ENCODE measurements at regions not wholly inside any gene's neighbourhood (a gene's known extent, or its start where the extent isn't known, plus 50 kb on each side); places are given as distances from the start of the nearest gene placed in this dataset.

DNA sequence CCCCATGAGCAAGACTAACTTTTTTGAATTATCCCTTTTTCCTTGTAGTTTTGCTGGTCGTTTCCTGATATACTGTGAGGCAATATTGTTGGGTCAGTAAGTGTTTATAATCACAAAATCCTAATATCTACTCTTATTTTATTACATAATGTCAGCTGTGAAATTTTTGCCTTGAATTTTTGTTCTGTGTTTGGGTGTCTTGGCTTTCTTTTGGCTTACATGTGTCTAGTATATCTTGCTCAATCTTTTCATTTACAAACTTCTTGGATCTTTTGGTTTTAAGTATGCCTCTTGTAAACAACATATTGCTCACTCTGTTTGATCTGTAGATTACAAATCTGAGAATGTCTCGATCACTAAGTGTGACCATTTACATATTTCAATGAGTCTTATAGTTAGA is 330.3 kb upstream of the ARGLU1 start:
- TF ChIP-seq, protein P1, sequence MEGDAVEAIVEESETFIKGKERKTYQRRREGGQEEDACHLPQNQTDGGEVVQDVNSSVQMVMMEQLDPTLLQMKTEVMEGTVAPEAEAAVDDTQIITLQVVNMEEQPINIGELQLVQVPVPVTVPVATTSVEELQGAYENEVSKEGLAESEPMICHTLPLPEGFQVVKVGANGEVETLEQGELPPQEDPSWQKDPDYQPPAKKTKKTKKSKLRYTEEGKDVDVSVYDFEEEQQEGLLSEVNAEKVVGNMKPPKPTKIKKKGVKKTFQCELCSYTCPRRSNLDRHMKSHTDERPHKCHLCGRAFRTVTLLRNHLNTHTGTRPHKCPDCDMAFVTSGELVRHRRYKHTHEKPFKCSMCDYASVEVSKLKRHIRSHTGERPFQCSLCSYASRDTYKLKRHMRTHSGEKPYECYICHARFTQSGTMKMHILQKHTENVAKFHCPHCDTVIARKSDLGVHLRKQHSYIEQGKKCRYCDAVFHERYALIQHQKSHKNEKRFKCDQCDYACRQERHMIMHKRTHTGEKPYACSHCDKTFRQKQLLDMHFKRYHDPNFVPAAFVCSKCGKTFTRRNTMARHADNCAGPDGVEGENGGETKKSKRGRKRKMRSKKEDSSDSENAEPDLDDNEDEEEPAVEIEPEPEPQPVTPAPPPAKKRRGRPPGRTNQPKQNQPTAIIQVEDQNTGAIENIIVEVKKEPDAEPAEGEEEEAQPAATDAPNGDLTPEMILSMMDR (IDR thresholded peaks at IDR 0.05; ENCODE audit: unreplicated experiment), result no peak
- no peaks in the 10 kb centered on the region for H3K9me3 Mint-ChIP-seq (ENCODE audit: unreplicated experiment)
- ChIA-PET POLR2A (no interaction called here), CTCF (no interaction called here)
- H3K4me1 Mint-ChIP-seq (ENCODE audit: insufficient read depth, unreplicated experiment), result no peaks in the 10 kb centered on the region
- H3K36me3 Mint-ChIP-seq (ENCODE audit: insufficient read depth, unreplicated experiment), result no peaks in the 10 kb centered on the region
- BruUV-seq (replicated peaks), result no TSS peak
- H3K4me3 Mint-ChIP-seq (ENCODE audit: unreplicated experiment), result no peak overlapping the region
- intact Hi-C loops (cut with micrococcal nuclease), result no loop called here
- no peaks in the 10 kb centered on the region for H3K27me3 Mint-ChIP-seq (ENCODE audit: insufficient read depth, unreplicated experiment)
- no peak overlapping the region for H3K27ac Mint-ChIP-seq (ENCODE audit: low read depth, unreplicated experiment)
- DNase-seq (ENCODE audit: unreplicated experiment), result no peak

DNA sequence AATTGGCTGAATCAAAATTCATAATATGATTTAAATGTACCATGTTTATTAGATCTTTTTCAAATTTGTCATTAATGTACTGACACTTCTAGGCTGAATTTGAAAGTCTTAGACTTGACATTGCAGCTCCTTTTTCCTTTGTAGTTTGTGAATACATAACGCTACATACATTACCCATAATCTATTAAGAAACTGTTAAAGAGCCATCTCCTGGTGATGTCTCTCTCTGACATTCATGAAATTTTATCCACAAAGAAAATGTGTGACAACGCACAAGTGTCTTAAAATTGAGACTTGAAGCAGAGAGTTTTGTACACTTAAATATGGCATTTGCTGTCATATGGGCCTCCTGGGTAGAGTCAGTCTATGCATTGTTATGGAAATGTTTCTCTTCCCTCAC is 320.2 kb upstream of the ARGLU1 start:
- Mint-ChIP-seq H3K27ac (ENCODE audit: low read depth, unreplicated experiment) (no peak overlapping the region), H3K4me1 (ENCODE audit: insufficient read depth, unreplicated experiment) (no peaks in the 10 kb centered on the region), H3K27me3 (ENCODE audit: insufficient read depth, unreplicated experiment) (no peaks in the 10 kb centered on the region), H3K9me3 (ENCODE audit: unreplicated experiment) (peaks cover 7% of the 10 kb centered on the region), H3K36me3 (ENCODE audit: insufficient read depth, unreplicated experiment) (no peaks in the 10 kb centered on the region), H3K4me3 (ENCODE audit: unreplicated experiment) (no peak overlapping the region)
- DNase-seq (ENCODE audit: unreplicated experiment), result no peak
- intact Hi-C loops (cut with micrococcal nuclease), result no loop called here
- no TSS peak for BruUV-seq (replicated peaks)
- POLR2A ChIA-PET, result interaction anchor here (1.1 kb wide), 1 partner anchor 320 kb away, joined by 3 read pairs; the partner anchor contains the start of gene ARGLU1
- CTCF ChIA-PET, result no interaction called here
- TF ChIP-seq, protein P1 (IDR thresholded peaks at IDR 0.05; ENCODE audit: unreplicated experiment), result no peak

DNA sequence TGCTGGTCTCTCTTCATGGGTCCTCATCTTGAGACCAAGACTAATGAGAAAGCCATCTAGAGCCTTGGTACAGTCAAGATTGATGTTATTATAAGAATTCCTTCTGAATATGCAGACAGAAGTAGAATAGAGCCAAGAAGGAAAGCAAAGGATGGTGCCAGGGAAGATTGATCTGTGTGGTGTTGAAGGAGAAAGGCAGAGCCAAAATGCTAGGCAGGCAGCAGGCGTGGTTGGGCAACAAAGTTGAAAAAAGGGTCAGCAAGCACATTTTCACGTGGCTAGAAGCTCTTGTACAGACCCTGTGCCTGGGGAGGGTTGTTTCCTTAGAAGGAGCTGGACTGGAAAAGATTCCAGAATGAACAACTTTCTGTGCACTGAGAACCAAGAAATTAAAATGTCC is 319.7 kb upstream of the ARGLU1 start:
- Mint-ChIP-seq H3K27me3 (ENCODE audit: insufficient read depth, unreplicated experiment) (no peaks in the 10 kb centered on the region), H3K27ac (ENCODE audit: low read depth, unreplicated experiment) (no peak overlapping the region), H3K36me3 (ENCODE audit: insufficient read depth, unreplicated experiment) (no peaks in the 10 kb centered on the region), H3K9me3 (ENCODE audit: unreplicated experiment) (peaks cover 7% of the 10 kb centered on the region), H3K4me1 (ENCODE audit: insufficient read depth, unreplicated experiment) (no peaks in the 10 kb centered on the region), H3K4me3 (ENCODE audit: unreplicated experiment) (no peak overlapping the region)
- ChIA-PET CTCF (no interaction called here), POLR2A (interaction anchor here (1.1 kb wide), 1 partner anchor 320 kb away, joined by 3 read pairs; the partner anchor contains the start of gene ARGLU1)
- BruUV-seq (replicated peaks), result no TSS peak
- intact Hi-C loops (cut with micrococcal nuclease), result no loop called here
- no peak for DNase-seq (ENCODE audit: unreplicated experiment)
- TF ChIP-seq, protein P1 (IDR thresholded peaks at IDR 0.05; ENCODE audit: unreplicated experiment), result no peak

DNA sequence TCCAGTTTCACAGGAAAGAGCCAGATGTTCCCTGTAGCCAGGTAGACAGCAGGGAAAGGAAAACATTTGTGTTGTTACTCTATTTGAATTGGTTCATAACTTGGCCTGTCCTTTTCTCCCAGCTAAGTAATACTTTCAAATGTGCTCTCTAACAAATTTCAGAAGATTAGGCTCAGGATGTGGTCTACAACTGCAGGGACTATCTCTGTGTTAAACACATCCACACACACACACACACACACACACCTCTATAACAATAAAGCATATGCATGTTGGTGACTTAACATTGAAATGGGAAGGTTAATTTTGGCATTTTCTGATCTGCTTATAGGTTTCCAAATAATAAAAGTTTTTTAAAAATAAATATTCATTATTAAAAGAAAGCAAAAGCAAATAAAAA is 316.0 kb upstream of the ARGLU1 start:
- DNase-seq (ENCODE audit: unreplicated experiment), result no peak
- ChIA-PET CTCF (no interaction called here), POLR2A (no interaction called here)
- intact Hi-C loops (cut with micrococcal nuclease), result no loop called here
- TF ChIP-seq, protein P1 (IDR thresholded peaks at IDR 0.05; ENCODE audit: unreplicated experiment), result no peak
- Mint-ChIP-seq H3K27ac (ENCODE audit: low read depth, unreplicated experiment) (no peak overlapping the region), H3K36me3 (ENCODE audit: insufficient read depth, unreplicated experiment) (no peaks in the 10 kb centered on the region), H3K4me1 (ENCODE audit: insufficient read depth, unreplicated experiment) (no peaks in the 10 kb centered on the region), H3K27me3 (ENCODE audit: insufficient read depth, unreplicated experiment) (no peaks in the 10 kb centered on the region), H3K9me3 (ENCODE audit: unreplicated experiment) (peaks cover 7% of the 10 kb centered on the region), H3K4me3 (ENCODE audit: unreplicated experiment) (no peak overlapping the region)
- no TSS peak for BruUV-seq (replicated peaks)

All from MCF 10A (cell line).